HUES64 (cell line): ENCODE measurements at regions not wholly inside any gene's neighbourhood (a gene's known extent, or its start where the extent isn't known, plus 50 kb on each side); places are given as distances from the start of the nearest gene placed in this dataset.

Experiments used
- H3K27ac ChIP-seq: 2 replicates; pipeline ENCODE4 v1.7.0; 2013; ENCODE audit warnings: low read depth, low read length, inconsistent platforms
- H3K27me3 ChIP-seq: 2 replicates; pipeline ENCODE4 v1.6.1; 2013; ENCODE audit warnings: mild to moderate bottlenecking, low read length; ENCODE audit not compliant: insufficient read depth
- H3K36me3 ChIP-seq: 2 replicates; pipeline ENCODE4 v1.6.1; 2013; ENCODE audit warnings: mild to moderate bottlenecking, low read length; ENCODE audit not compliant: insufficient read depth
- H3K4me1 ChIP-seq: 2 replicates; pipeline ENCODE4 v1.6.1; 2013; ENCODE audit warnings: mild to moderate bottlenecking, low read length, moderate library complexity; ENCODE audit not compliant: insufficient read depth
- H3K4me3 ChIP-seq: 2 replicates; pipeline ENCODE4 v1.5.1; 2013; ENCODE audit warnings: mild to moderate bottlenecking, low read length, moderate library complexity
- H3K9ac ChIP-seq: 2 replicates; pipeline ENCODE4 v1.6.1; 2013; ENCODE audit warnings: mild to moderate bottlenecking, low read depth, low read length
- H3K9me3 ChIP-seq: 2 replicates; pipeline ENCODE4 v1.6.1; 2013; ENCODE audit warnings: low read depth, low read length; ENCODE audit not compliant: insufficient read depth
- WGBS: fragments of 150-250, 120-280 bp; methylation state at CpG from one replicate; pipeline ENCODE4 v1.1.7; 2013; ENCODE audit warnings: missing lambda C conversion rate; 5-methylcytosine and 5-hydroxymethylcytosine counted together

- no peaks in the 10 kb centered on the region for H3K9me3 ChIP-seq
- H3K27me3 ChIP-seq, result no peaks in the 10 kb centered on the region
- peaks cover 32% of the 10 kb centered on the region for H3K4me1 ChIP-seq
- peak overlapping the region; percentile 11; the same call in 1 of the 2 replicates for H3K4me3 ChIP-seq
- H3K9ac ChIP-seq, result peak overlapping the region; percentile 20; the same call in 1 of the 2 replicates
- peak overlapping the region; percentile 92 for H3K27ac ChIP-seq
- no peaks in the 10 kb centered on the region for H3K36me3 ChIP-seq
- WGBS, result 15% methylated on average over 4 of the region's 4 CpGs
These were observed 685.0 kb downstream of the ADGRL2 start for GRCh38 chr1:82485591-82486369.

GRCh38 chr1:82483146-82483545, 682.4 kb downstream of the ADGRL2 start:
- peaks cover 32% of the 10 kb centered on the region for H3K4me1 ChIP-seq
- no peak overlapping the region for H3K27ac ChIP-seq
- no peak overlapping the region for H3K9ac ChIP-seq
- no peaks in the 10 kb centered on the region for H3K36me3 ChIP-seq
- H3K9me3 ChIP-seq, result no peaks in the 10 kb centered on the region
- no peaks in the 10 kb centered on the region for H3K27me3 ChIP-seq
- no peak overlapping the region for H3K4me3 ChIP-seq
- 94% methylated on average over 4 of the region's 5 CpGs for WGBS

GRCh38 chr1:82478916-82479315, 678.2 kb downstream of the ADGRL2 start:
- H3K36me3 ChIP-seq, result no peaks in the 10 kb centered on the region
- H3K9me3 ChIP-seq, result no peaks in the 10 kb centered on the region; the same call in 1 of the 2 replicates
- 94% methylated on average over 3 of the region's 3 CpGs for WGBS
- 0 out of 2 replicates have a peak, but pooled peaks cover 7% of the 10 kb centered on the region for H3K4me1 ChIP-seq
- no peak overlapping the region for H3K9ac ChIP-seq
- H3K4me3 ChIP-seq, result no peak overlapping the region
- H3K27ac ChIP-seq, result no peak overlapping the region
- H3K27me3 ChIP-seq, result no peaks in the 10 kb centered on the region

- Histone ChIP-seq H3K27me3 (no peaks in the 10 kb centered on the region), H3K9ac (no peak overlapping the region), H3K27ac (no peak overlapping the region), H3K4me1 (no peaks in the 10 kb centered on the region), H3K4me3 (no peak overlapping the region), H3K36me3 (no peaks in the 10 kb centered on the region), H3K9me3 (no peaks in the 10 kb centered on the region; the same call in 1 of the 2 replicates)
- WGBS, result no CpG with 5 or more reads among the region's 2 CpGs
These were observed 671.9 kb downstream of the ADGRL2 start for GRCh38 chr1:82472489-82473131.

GRCh38 chr1:82466891-82467290, 666.2 kb downstream of the ADGRL2 start:
- Histone ChIP-seq H3K9ac (no peak overlapping the region), H3K27me3 (no peaks in the 10 kb centered on the region), H3K9me3 (no peaks in the 10 kb centered on the region), H3K4me3 (no peak overlapping the region), H3K27ac (no peak overlapping the region), H3K36me3 (no peaks in the 10 kb centered on the region), H3K4me1 (peaks cover 7% of the 10 kb centered on the region)
- no CpG with 5 or more reads among the region's 1 CpG for WGBS

- no peak overlapping the region for H3K27ac ChIP-seq
- H3K27me3 ChIP-seq, result no peaks in the 10 kb centered on the region
- peaks cover 7% of the 10 kb centered on the region for H3K4me1 ChIP-seq
- H3K9me3 ChIP-seq, result no peaks in the 10 kb centered on the region
- no peak overlapping the region for H3K9ac ChIP-seq
- H3K4me3 ChIP-seq, result no peak overlapping the region
- H3K36me3 ChIP-seq, result no peaks in the 10 kb centered on the region
These were observed 665.7 kb downstream of the ADGRL2 start for GRCh38 chr1:82466416-82466815.

GRCh38 chr1:82465024-82465423, 664.3 kb downstream of the ADGRL2 start:
- H3K4me3 ChIP-seq, result no peak overlapping the region
- H3K27ac ChIP-seq, result no peak overlapping the region
- H3K4me1 ChIP-seq, result peaks cover 7% of the 10 kb centered on the region
- H3K9me3 ChIP-seq, result no peaks in the 10 kb centered on the region
- no peak overlapping the region for H3K9ac ChIP-seq
- H3K27me3 ChIP-seq, result no peaks in the 10 kb centered on the region
- no peaks in the 10 kb centered on the region for H3K36me3 ChIP-seq
- WGBS, result 91% methylated on average over 3 of the region's 3 CpGs

GRCh38 chr1:82464362-82465001, 663.7 kb downstream of the ADGRL2 start:
- Histone ChIP-seq H3K9me3 (no peaks in the 10 kb centered on the region), H3K27me3 (no peaks in the 10 kb centered on the region), H3K27ac (no peak overlapping the region), H3K4me1 (peaks cover 7% of the 10 kb centered on the region), H3K36me3 (no peaks in the 10 kb centered on the region), H3K4me3 (no peak overlapping the region), H3K9ac (no peak overlapping the region)
- WGBS, result 68% methylated on average over 2 of the region's 3 CpGs

- H3K4me1 ChIP-seq, result peaks cover 7% of the 10 kb centered on the region
- no peak overlapping the region for H3K9ac ChIP-seq
- H3K9me3 ChIP-seq, result no peaks in the 10 kb centered on the region
- H3K36me3 ChIP-seq, result no peaks in the 10 kb centered on the region
- H3K4me3 ChIP-seq, result no peak overlapping the region
- H3K27ac ChIP-seq, result no peak overlapping the region
- no CpG with 5 or more reads among the region's 1 CpG for WGBS
- H3K27me3 ChIP-seq, result no peaks in the 10 kb centered on the region
These were observed 663.2 kb downstream of the ADGRL2 start for GRCh38 chr1:82463951-82464350.

- 92% methylated on average over 1 of the region's 1 CpG for WGBS
- H3K4me1 ChIP-seq, result peaks cover 7% of the 10 kb centered on the region
- no peak overlapping the region for H3K9ac ChIP-seq
- no peaks in the 10 kb centered on the region for H3K27me3 ChIP-seq
- H3K9me3 ChIP-seq, result no peaks in the 10 kb centered on the region
- no peak overlapping the region for H3K27ac ChIP-seq
- H3K36me3 ChIP-seq, result no peaks in the 10 kb centered on the region
- no peak overlapping the region for H3K4me3 ChIP-seq
These were observed 661.6 kb downstream of the ADGRL2 start for GRCh38 chr1:82462366-82462765.

GRCh38 chr1:82455342-82455741, 654.6 kb downstream of the ADGRL2 start:
- H3K27me3 ChIP-seq, result no peaks in the 10 kb centered on the region
- H3K9me3 ChIP-seq, result peaks cover 12% of the 10 kb centered on the region; the same call in 1 of the 2 replicates
- WGBS, result 95% methylated on average over 1 of the region's 1 CpG
- H3K4me1 ChIP-seq, result no peaks in the 10 kb centered on the region
- H3K36me3 ChIP-seq, result no peaks in the 10 kb centered on the region
- no peak overlapping the region for H3K9ac ChIP-seq
- H3K4me3 ChIP-seq, result no peak overlapping the region
- H3K27ac ChIP-seq, result no peak overlapping the region
